HEK293 (cell line): ENCODE measurements at regions not wholly inside any gene's neighbourhood (a gene's known extent, or its start where the extent isn't known, plus 50 kb on each side); places are given as distances from the start of the nearest gene placed in this dataset.

Source experiments
- CTCF ChIA-PET: fragments of 350-600 bp; formaldehyde crosslinking; extraction: SDS; loops from one replicate; lab custom pipeline; 2021; ENCODE audit warnings: antibody characterized with exemption; lab: Yijun Ruan, JAX
- POLR2A ChIA-PET: fragments of 300-600 bp; formaldehyde crosslinking; extraction: SDS; loops from one replicate; lab custom pipeline; 2020; ENCODE audit warnings: antibody characterized with exemption, inconsistent platforms; lab: Yijun Ruan, JAX
- H3K27ac ChIP-seq: fragments of 200-500 bp; sonication (Bioruptor generic); 2 replicates; pipeline ENCODE4 v1.5.1; 2014; ENCODE audit warnings: low read depth, low read length, control low read depth, inconsistent platforms; ENCODE audit errors: extremely low read depth
- H3K36me3 ChIP-seq, 2 experiments: fragments of 200-500 bp in 1 of 2; sonication (Bioruptor generic) in 1 of 2; 1 replicate in 1 of 2; 2 replicates in 1 of 2; pipeline ENCODE4 v1.5.1; 2014 to 2017; ENCODE audit warnings: inconsistent platforms in 2 of 2, low read length in 2 of 2; ENCODE audit not compliant: control insufficient read depth in 2 of 2, insufficient read depth in 1 of 2
- H3K4me1 ChIP-seq: fragments of 200-500 bp; sonication (Bioruptor generic); 2 replicates; pipeline ENCODE4 v1.5.1; 2014; ENCODE audit warnings: mild to moderate bottlenecking, low read length, inconsistent platforms; ENCODE audit not compliant: control insufficient read depth, insufficient read depth
- H3K4me3 ChIP-seq: 2 replicates; pipeline ENCODE4 v1.5.1; 2011; ENCODE audit warnings: low read depth, mild to moderate bottlenecking, control low read depth, low read length, moderate library complexity
- H3K9me3 ChIP-seq: fragments of 200-500 bp; sonication (Bioruptor generic); 2 replicates; pipeline ENCODE4 v1.5.1; 2014; ENCODE audit warnings: low read depth, low read length, inconsistent platforms; ENCODE audit not compliant: control insufficient read depth, insufficient read depth
- AEBP2 ChIP-seq: fragments of 450-650 bp; formaldehyde crosslinking; IDR thresholded peaks from 2 replicates; pipeline ENCODE4 v1.5.1; 2016; ENCODE audit warnings: missing biosample characterization, missing genetic modification characterization, borderline replicate concordance
- HIC1 ChIP-seq: fragments of 450-650 bp; formaldehyde crosslinking; IDR thresholded peaks from 2 replicates; pipeline ENCODE4 v1.5.1; 2016; ENCODE audit warnings: missing biosample characterization, missing genetic modification characterization
- HOXA7 ChIP-seq: sonication (generic); formaldehyde crosslinking; IDR thresholded peaks from 2 replicates; pipeline ENCODE4 v1.8.1; 2022; ENCODE audit warnings: missing genetic modification reagents, borderline replicate concordance
- KLF10 ChIP-seq: fragments of 450-650 bp; IDR thresholded peaks from 2 replicates; pipeline ENCODE4 v1.5.1; 2018; ENCODE audit warnings: missing biosample characterization, mild to moderate bottlenecking, missing genetic modification characterization
- REPIN1 ChIP-seq: fragments of 450-650 bp; formaldehyde crosslinking; IDR thresholded peaks from 2 replicates; pipeline ENCODE4 v1.5.1; 2017; ENCODE audit warnings: missing biosample characterization, missing genetic modification characterization, low read depth
- SETDB1 ChIP-seq: IDR thresholded peaks from one replicate; pipeline ENCODE4 v1.6.1; 2017; ENCODE audit warnings: mild to moderate bottlenecking, low read length, moderate library complexity, mixed read lengths; ENCODE audit not compliant: insufficient read length
- TCF7L2 ChIP-seq: IDR thresholded peaks from 2 replicates; pipeline ENCODE4 v1.6.1; 2011; ENCODE audit warnings: low read depth, mild to moderate bottlenecking, inconsistent platforms, low read length, moderate library complexity, borderline replicate concordance
- ZBTB21 ChIP-seq: fragments of 450-650 bp; formaldehyde crosslinking; IDR thresholded peaks from 2 replicates; pipeline ENCODE4 v1.5.1; 2017; ENCODE audit warnings: missing biosample characterization, missing genetic modification characterization
- ZBTB7A ChIP-seq: fragments of 450-650 bp; formaldehyde crosslinking; IDR thresholded peaks from 2 replicates; pipeline ENCODE4 v1.5.1; 2016; ENCODE audit warnings: low read depth, missing biosample characterization, missing genetic modification characterization
- ZEB2 ChIP-seq: fragments of 450-650 bp; formaldehyde crosslinking; IDR thresholded peaks from 2 replicates; pipeline ENCODE4 v1.5.1; 2016; ENCODE audit warnings: missing biosample characterization, missing genetic modification characterization
- ZFP41 ChIP-seq: fragments of 450-650 bp; formaldehyde crosslinking; IDR thresholded peaks from 2 replicates; pipeline ENCODE4 v1.5.1; 2016; ENCODE audit warnings: missing biosample characterization, missing genetic modification characterization, borderline replicate concordance
- ZNF2 ChIP-seq: fragments of 450-650 bp; formaldehyde crosslinking; IDR thresholded peaks from 2 replicates; pipeline ENCODE4 v1.5.1; 2016; ENCODE audit warnings: missing biosample characterization, missing genetic modification characterization
- ZNF23 ChIP-seq: fragments of 450-650 bp; formaldehyde crosslinking; IDR thresholded peaks from 2 replicates; pipeline ENCODE4 v1.5.1; 2016; ENCODE audit warnings: missing biosample characterization, missing genetic modification characterization, borderline replicate concordance
- ZNF292 ChIP-seq: fragments of 450-650 bp; formaldehyde crosslinking; IDR thresholded peaks from 2 replicates; pipeline ENCODE4 v1.5.1; 2016; ENCODE audit warnings: low read depth, missing biosample characterization, missing genetic modification characterization, borderline replicate concordance
- ZNF398 ChIP-seq: fragments of 450-650 bp; formaldehyde crosslinking; IDR thresholded peaks from 2 replicates; pipeline ENCODE4 v1.5.1; 2017; ENCODE audit warnings: missing biosample characterization, missing genetic modification characterization
- ZNF530 ChIP-seq: fragments of 450-650 bp; formaldehyde crosslinking; IDR thresholded peaks from 2 replicates; pipeline ENCODE4 v1.5.1; 2016; ENCODE audit warnings: low read depth, missing biosample characterization, missing genetic modification characterization
- ZNF549 ChIP-seq: fragments of 450-650 bp; IDR thresholded peaks from 2 replicates; pipeline ENCODE4 v1.5.1; 2018; ENCODE audit warnings: missing biosample characterization, missing genetic modification characterization, mild to moderate bottlenecking, inconsistent platforms, moderate library complexity
- ZNF555 ChIP-seq: fragments of 450-650 bp; formaldehyde crosslinking; conservative IDR thresholded peaks from 2 replicates; pipeline ENCODE4 v1.5.1; 2017; ENCODE audit warnings: missing biosample characterization, mild to moderate bottlenecking, missing genetic modification characterization, inconsistent platforms
- ZNF558 ChIP-seq: fragments of 450-650 bp; formaldehyde crosslinking; IDR thresholded peaks from 2 replicates; pipeline ENCODE4 v1.5.1; 2016; ENCODE audit warnings: missing biosample characterization, missing genetic modification characterization
- ZNF571 ChIP-seq: fragments of 450-650 bp; formaldehyde crosslinking; IDR thresholded peaks from 2 replicates; pipeline ENCODE4 v1.5.0; 2017; ENCODE audit warnings: missing biosample characterization, missing genetic modification characterization
- ZNF580 ChIP-seq: fragments of 450-650 bp; formaldehyde crosslinking; IDR thresholded peaks from 2 replicates; pipeline ENCODE4 v1.5.1; 2016; ENCODE audit warnings: missing biosample characterization, missing genetic modification characterization
- ZNF600 ChIP-seq: fragments of 450-650 bp; formaldehyde crosslinking; IDR thresholded peaks from 2 replicates; pipeline ENCODE4 v1.5.1; 2016; ENCODE audit warnings: missing biosample characterization, missing genetic modification characterization
- ZNF664 ChIP-seq: fragments of 450-650 bp; formaldehyde crosslinking; IDR thresholded peaks from 2 replicates; pipeline ENCODE4 v1.5.1; 2016; ENCODE audit warnings: missing biosample characterization, missing genetic modification characterization
- ZNF785 ChIP-seq: fragments of 450-650 bp; formaldehyde crosslinking; IDR thresholded peaks from 2 replicates; pipeline ENCODE4 v1.5.1; 2016; ENCODE audit warnings: missing biosample characterization, missing genetic modification characterization
- ZNF843 ChIP-seq: fragments of 450-650 bp; formaldehyde crosslinking; IDR thresholded peaks from 2 replicates; pipeline ENCODE4 v1.5.1; 2016; ENCODE audit warnings: missing biosample characterization, missing genetic modification characterization
- ZSCAN18 ChIP-seq: fragments of 450-650 bp; formaldehyde crosslinking; IDR thresholded peaks from 2 replicates; pipeline ENCODE4 v1.5.1; 2016; ENCODE audit warnings: missing biosample characterization, missing genetic modification characterization

GRCh38 chr4:84001876-84002569 is 466.1 kb downstream of the GPAT3 start (continued):
- TF ChIP-seq ZNF580, result no peak
- TF ChIP-seq KLF10 (tag by site-specific recombination), result no peak
- no peak for TF ChIP-seq ZNF530
- TF ChIP-seq ZNF558 (tag by site-specific recombination), result no peak
- TF ChIP-seq ZNF2, result no peak
- TF ChIP-seq ZNF785, result no peak
- TF ChIP-seq ZNF664 (tag by site-specific recombination), result no peak
- TF ChIP-seq ZNF292 (tag by site-specific recombination), result no peak

GRCh38 chr4:83996254-83996653 is 460.3 kb downstream of the GPAT3 start:
- Histone ChIP-seq H3K9me3 (no peaks in the 10 kb centered on the region), H3K36me3 (no peaks in the 10 kb centered on the region), H3K4me3 (no peak overlapping the region), H3K4me1 (no peaks in the 10 kb centered on the region), H3K27ac (no peak overlapping the region)
- ChIA-PET POLR2A (no interaction called here), CTCF (no interaction called here)
- TF ChIP-seq HOXA7 (CRISPR knock-in tag), result no peak
- no peak for TF ChIP-seq ZNF398
- no peak for TF ChIP-seq HIC1 (tag by site-specific recombination)
- no peak for TF ChIP-seq ZNF23 (tag by site-specific recombination)
- no peak for TF ChIP-seq SETDB1
- no peak for TF ChIP-seq ZFP41 (tag by site-specific recombination)
- no peak for TF ChIP-seq ZNF549 (tag by site-specific recombination)
- TF ChIP-seq ZNF571 (tag by site-specific recombination), result no peak
- TF ChIP-seq ZNF843, result no peak
- TF ChIP-seq ZNF530, result no peak

- Histone ChIP-seq H3K4me1 (no peaks in the 10 kb centered on the region), H3K27ac (no peak overlapping the region), H3K36me3 (no peaks in the 10 kb centered on the region), H3K4me3 (no peak overlapping the region), H3K9me3 (no peaks in the 10 kb centered on the region)
- CTCF ChIA-PET, result interaction anchor here (0.7 kb wide), 1 partner anchor 355 kb away, joined by 4 read pairs; no protein-coding TSS in a partner anchor
- POLR2A ChIA-PET, result no interaction called here
- TF ChIP-seq ZNF600 (tag by site-specific recombination) (no peak), AEBP2 (tag by site-specific recombination) (no peak), REPIN1 (tag by site-specific recombination) (no peak), ZBTB21 (tag by site-specific recombination) (no peak), ZSCAN18 (tag by site-specific recombination) (no peak), ZEB2 (no peak), ZNF555 (tag by site-specific recombination) (no peak), ZBTB7A (tag by site-specific recombination) (no peak), TCF7L2 (no peak), ZNF292 (tag by site-specific recombination) (no peak)
Measured at GRCh38 chr4:83993774-83994173, 457.9 kb downstream of the GPAT3 start.
